ENCODE measurements at regions not wholly inside any gene's neighbourhood (a gene's known extent, or its start where the extent isn't known, plus 50 kb on each side); places are given as distances from the start of the nearest gene placed in this dataset.

DNA sequence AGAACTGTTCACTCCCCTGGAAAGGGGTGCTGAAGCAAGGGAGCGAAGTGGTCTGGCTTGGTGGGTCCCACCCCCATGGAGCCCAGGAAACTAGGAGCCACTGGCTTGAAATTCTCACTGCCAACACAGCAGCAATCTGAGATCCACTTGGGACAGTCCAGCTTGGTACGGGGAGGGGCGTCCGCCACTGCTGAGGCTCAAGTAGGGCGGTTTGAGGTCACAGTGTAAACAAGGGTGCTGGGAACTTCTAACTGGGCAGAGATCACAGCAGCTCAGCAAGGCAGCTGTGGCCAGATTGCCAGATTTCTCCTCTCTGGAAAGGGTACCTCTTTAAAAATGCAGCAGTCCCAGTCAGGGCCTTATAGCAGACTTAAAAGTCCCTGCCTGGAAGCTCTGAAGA, 53.9 kb upstream of the GALNTL6 start:
- no peak for DNase-seq

DNA sequence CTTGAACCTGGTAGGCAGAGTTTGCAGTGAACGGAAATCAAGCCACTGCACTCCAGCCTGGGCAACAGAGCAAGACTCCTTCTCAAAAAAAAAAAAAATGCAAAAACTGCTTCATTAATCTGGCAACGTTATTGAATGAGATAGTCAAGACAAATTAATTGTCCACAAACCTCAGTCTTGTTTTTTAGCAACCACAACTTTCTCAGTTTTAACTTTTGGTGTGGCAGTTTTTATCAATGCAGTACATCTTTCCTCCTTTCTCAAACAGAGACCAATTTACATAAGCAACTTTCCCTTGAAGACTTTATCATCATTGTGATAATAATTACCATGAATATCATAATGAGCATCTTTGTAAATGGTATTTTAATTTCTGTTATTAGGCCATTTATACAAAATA, 61.7 kb upstream of the GALNTL6 start:
- no peak for DNase-seq

DNA sequence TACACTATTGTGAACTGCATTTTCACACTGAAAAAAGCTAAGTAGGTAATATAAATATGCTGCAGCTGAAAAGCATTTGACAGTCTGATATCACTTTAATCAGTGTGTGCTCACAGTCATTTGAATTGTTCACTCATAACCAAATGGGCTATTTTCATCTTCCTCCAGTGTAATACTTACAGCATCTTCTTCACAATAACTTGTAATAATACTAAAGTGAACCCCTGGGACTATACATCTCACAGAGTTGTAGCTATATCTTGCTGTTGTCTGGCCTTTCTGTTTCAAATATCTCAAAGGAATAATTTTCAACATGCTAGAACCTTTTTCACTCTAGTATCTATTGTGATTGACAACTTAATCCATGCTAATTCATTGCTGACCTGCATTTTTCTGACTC, 66.8 kb upstream of the GALNTL6 start:
- no peak for DNase-seq

DNA sequence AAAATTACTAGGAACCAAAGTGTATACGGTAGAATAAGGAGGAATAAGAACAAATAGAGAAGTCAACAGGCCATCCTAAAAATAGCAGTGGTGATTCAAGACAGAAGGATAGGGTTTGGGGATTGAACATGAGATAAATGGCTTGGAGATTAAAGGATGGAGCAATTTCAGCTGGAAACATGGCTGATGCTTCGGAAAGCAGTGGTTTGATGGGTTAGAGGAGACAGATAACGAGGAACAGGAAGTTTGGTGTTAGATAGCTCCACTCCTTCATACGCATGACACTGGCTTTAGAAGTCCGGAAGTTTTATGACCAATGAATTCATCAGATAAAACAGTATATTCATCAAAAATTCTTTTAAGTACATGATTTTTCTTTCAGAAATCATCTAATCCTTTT, 70.8 kb upstream of the GALNTL6 start:
- no peak for DNase-seq

DNA sequence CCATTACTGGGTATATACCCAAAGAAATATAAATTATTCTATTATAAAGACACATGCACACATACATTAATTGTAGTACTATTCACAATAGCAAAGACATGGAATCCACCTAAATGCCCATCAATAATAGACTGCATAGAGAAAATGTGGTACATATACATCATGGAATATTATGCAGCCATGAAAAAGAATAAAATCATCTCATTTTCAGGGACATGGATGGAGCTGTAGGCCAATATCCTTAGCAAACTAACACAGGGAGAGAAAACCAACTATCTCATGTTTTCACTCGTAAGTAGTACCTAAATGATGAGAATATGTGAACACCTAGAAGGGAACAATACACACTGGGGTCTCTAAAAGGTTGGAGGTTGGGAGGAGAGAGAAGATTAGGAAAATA, 86.0 kb upstream of the GALNTL6 start:
- no peak for DNase-seq

DNA sequence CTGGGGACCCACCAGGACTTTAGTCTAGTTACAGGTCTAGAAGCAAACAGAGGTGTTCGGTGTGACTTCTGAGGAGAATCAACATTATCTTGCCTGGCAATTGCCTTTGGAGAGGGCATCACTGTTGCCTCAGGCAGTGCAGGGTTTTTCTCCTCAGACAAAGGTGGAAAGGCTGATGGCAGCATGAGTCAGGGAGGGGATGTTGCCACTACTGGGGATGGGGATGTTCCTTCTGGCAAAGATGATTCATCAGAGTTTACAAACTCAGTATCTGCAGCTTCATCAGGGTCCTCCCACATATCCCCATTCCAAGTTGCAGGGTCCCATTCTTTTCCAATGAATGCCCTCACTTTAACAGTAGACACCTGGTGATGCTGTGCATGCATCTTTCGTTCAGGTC, 91.3 kb upstream of the GALNTL6 start:
- DNase-seq, result no peak

DNA sequence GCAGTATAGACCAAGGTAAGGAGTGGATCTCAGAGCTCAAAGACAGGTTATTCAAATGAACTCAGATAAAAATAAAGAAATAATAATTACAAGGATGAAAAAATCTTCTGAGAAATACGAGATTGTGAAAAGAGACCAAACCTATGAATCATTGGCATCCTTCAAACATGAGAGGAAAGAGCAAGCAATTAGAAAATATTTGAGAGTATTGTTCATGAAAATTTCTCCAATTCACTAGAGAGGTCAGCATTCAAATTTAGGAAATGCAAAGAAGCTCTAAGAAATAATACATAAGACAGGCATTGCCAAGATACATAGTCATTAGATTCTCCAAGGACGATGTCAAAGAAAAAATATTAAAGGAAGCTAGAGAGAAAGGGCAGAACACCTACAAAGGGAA, 93.5 kb upstream of the GALNTL6 start:
- no peak for DNase-seq

DNA sequence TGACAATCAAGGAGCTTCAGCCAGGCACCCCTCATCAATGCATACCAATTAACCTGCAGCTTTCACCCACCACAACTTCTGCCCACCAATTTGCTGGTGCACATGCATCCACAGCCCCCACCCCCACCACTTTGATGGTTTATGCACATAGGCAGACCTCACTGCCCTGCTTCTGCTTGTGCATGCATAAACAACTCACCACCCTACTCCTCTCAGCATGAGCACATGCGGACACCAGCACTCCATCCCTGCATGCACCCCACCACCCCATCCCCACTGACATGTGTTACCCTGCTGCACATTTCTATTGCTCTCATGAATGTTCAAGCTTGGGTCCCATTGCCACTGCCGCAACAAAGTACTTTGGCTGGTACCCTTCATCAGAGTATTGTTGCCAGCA, 94.5 kb upstream of the GALNTL6 start:
- no peak for DNase-seq

DNA sequence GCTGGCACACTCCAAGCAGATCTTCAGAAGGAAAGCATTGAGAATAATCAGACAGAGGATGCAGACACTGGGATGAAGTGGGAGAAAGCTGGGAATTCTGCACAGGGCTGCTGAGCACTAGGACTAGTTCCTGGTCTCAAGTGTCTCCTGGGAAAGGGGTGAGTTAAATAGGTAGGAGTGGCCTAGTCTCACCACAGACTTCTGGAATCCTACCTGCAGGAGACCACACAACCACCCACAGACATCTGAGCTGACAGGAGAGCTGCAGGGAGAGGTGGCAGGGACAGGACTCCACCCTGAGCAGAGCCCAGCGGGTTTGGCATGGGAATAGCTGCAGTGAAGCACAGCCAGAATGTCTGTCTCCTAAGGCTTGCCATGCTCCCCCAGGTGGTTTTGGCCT, 95.1 kb upstream of the GALNTL6 start:
- DNase-seq, result no peak

DNA sequence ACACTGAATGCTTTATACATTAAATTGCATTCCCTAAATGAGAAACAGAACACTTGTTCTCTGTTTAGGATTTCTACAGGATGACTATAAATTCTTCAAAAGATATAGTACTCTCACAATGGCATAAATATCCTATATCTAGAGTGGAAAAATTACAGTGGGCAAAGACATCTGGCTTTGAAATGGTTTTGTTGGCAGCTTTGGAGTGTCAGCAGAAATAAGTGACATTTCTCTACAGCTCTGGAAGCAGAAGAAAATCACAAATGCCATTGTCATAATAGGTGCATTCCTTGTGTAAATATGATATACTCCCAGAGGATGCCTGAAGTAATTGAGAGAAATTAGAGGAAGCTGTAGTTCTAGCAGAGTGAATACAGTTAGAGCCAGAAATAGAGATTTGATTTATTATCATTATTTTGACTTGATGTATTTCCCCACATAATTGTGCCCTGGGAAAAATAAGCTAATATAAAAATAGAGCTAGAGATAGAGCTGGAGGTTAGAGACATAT, 95.9 kb upstream of the GALNTL6 start:
- DNase-seq, result no peak

DNA sequence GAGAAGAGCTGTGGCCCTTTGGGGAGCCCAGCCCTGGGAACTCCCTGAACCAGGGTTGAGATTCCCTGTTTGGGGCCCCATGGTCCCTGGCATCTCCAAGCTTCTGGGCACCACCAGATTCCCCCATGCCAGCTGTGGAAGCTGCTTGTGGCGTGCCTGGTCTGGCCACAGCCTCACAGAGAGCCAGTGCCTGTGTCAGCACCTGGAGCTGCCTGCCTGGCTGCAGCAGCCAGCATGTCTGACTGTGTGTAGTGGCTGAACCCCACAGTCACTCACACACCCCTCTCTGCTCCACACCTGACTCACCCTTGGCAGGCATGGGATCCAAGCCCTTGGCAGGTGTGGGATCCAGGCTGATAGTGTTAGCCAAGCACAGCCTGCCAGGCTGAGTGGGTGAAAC, 97.2 kb upstream of the GALNTL6 start:
- DNase-seq, result no peak

DNA sequence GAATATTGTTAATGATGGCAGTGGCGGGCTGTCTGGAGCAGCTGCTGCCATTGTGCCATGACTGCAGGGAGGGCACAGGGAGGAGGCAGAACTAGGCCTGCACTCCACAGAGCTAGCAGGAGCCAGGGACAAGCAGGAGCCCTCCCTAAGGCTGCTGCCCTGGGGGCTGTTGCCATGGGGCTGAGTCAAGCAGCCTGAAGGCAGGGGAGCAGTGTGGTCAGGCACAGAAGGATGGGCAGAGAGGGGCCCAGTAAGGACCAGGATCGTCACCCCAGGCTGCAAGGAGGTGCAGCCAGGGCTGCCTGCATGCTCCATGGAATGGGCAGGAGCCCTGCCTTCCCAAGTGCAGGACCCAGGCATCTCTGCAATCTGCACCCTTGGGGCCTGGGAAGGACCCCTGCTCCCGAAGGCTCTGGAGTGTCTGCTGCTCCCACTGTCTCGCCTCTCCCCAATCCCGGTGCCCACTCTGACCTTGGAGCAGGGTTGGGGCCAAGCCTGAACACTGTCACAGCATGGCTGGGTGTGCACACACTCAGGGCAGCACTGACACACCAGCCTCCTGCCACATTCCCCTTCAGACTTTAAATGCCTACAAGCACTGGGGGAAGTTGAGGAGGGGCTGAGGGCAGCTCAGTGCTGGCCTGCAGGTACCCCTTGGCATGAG, 98.3 kb upstream of the GALNTL6 start:
- no peak for DNase-seq

DNA sequence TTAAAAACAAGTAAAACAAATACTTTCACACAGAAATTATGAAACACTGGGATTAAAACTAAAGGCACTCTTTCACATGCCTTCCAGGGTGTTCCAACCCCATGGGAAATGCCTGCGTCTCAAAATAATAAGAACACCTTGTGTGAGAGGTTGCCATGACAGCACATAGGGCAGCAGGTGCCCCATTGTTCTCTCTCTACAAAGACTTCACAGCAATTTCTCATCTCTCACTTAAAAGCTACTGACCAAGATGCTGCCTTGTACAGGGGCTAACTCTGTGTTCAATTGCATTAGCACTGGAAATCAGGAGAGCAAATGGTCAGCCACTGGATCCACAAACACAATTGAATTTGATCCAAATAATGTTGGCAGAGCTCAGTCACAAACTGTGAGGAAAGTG, 102.5 kb upstream of the GALNTL6 start:
- DNase-seq, result no peak

DNA sequence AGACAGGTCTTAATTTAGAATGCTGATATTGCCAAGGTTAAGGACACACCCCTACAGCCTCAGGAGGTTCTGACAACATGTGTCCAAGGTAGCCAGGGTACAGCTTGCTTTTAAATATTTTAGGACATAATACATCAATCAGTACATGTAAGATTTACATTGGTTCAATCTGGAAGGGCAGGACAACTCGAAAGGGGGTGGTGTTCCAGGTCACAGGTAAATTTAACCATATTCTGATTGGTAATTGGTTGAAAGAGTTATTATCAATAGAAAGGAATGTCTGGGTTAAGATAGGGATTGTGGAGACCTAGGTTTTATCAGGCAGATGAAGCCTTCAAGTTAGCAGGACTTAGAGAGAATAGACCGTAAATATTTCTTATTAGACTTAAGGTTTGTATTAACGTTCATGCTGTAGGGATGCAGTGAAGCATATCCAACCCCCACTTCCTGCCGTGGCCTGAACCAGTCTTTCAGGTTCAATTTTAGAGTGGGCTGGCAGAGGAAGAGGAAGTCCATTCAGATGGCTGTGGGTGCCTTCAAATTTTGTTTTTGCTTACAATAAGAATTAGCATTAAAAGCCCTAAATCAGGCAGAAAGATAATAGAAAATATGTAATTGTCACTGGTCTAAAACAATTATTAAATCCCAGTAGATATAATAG, 136.5 kb upstream of the GALNTL6 start:
- no peak for DNase-seq

DNA sequence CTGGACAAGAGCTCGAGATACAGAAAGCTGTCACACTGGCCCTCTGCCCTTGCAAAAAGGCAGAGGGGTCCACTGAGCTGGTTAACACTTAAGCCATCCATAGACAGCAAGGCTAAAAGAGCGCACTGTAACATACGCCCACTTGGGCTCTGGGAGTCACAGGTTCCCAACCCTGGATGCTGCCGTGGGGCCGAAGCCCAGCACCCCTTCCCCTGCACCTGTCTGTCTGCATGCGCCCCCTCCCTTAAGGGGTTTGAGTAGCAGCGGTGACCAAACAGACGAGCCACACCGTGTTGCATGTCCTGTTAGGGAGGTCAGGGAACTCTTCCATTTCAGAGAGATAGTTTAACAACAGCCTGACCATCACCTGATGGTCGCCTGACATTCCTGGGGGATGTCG, 138.4 kb upstream of the GALNTL6 start:
- no peak for DNase-seq

DNA sequence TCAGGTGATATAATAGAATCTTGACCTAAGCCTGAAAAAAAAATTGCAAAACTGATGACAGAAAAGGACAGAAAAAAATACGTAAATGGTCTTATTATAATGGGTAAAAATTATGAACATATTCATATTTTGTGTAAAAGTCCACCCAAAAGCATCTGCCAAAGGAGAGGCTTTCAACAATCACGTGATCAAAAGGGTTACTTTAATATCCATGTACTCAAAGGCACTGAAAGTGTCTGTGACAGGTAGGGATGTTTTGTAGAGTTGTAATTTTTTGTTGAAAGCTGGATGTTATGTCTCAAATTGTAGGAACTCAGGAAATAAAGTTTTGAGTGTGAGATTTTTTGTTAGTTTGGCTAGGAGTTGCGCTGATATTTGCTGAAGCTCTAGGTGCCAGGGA, 144.8 kb upstream of the GALNTL6 start:
- no peak for DNase-seq

DNA sequence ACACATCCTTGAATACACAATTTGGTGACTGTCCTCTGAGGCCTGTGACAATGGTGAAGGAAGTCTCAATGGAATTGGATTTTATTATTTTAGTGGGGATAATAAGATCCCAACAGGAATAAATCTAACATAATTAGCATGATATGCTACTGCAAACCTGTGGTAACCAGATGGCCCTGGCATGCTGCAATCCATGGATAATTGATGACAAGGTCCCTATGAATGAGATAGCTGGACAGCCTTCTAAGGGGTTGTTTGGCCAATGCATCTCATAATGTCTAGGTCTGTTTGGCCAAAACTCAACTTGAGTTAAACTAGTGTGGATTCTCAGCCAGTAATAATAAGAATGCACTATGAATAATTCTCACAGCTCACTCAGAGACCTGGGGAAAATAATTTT, 145.3 kb upstream of the GALNTL6 start:
- DNase-seq, result no peak

DNA sequence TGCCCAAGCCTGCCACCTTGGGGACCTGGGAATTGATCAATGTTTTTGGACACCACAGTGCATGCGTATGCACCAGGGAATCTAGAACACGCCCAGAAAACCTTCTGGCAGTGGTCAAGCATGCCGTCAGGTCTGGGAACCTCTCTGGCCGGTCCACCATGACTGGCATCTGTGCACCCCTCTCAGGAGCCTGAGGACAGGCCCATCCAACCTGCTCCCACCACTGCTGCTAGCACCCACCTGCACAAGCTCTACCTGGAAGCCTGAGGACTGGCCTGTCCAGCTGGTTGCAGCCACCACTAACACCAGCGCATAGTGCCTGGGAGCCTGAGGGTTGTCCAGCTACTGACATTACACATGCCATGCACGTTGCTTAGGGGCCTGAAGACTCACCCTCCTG, 162.1 kb upstream of the GALNTL6 start:
- DNase-seq, result no peak

DNA sequence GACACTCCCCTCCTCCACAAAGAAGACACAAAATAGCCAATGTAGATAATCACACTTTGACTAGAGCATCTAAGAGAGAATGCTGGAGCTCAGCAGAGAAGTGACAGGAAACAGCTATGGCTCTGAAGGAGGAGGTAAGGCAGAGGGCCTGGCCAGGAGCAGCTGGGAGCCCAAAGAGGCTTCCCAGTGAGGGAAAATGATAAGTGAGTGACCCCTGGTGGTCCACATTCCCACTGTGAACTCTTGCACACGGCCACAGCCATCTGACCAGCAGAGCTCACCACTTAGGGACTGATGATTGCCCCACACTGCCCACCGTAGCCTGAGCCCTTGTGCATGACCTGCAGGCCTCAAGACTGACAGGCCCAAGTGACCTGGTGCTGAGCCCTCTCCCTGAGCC, 162.7 kb upstream of the GALNTL6 start:
- no peak for DNase-seq

DNA sequence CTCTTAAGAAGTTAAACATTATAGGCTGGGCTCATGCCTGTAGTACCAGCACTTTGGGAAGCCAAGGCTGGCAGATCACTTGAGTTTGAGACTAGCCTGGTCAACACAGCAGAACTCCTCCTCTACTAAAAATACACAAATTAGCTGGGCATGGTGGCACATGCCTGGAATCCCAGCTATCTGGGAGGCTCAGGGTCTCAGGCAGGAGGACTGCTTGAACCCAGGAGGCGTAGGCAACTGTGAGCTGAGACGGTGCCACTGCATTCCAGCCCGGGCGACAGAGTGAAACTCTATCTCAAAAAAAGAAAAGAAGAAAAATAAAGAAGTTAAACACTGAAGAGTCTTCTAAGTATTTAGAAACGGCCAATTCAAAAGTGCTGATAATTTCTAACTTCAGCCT, 164.3 kb upstream of the GALNTL6 start:
- DNase-seq, result no peak

DNA sequence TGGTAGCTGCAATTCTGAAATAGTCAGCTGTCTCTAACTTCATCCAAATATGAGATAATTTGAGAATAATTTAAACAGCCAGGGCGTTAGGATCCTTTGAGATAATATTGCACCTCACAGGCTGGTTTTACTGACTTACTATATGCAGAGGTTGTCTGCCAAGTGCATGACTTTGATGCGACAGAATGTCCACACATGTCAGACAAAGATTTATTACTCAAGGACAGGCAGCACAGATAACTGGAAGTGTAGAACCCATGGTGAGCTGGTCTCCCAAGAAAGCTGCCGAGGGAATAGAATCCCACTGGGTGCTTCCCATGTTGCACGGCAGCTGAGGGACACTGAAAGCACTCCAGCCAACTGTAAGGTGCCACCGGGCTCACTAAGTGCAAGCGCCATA, 166.2 kb upstream of the GALNTL6 start:
- DNase-seq, result no peak

DNA sequence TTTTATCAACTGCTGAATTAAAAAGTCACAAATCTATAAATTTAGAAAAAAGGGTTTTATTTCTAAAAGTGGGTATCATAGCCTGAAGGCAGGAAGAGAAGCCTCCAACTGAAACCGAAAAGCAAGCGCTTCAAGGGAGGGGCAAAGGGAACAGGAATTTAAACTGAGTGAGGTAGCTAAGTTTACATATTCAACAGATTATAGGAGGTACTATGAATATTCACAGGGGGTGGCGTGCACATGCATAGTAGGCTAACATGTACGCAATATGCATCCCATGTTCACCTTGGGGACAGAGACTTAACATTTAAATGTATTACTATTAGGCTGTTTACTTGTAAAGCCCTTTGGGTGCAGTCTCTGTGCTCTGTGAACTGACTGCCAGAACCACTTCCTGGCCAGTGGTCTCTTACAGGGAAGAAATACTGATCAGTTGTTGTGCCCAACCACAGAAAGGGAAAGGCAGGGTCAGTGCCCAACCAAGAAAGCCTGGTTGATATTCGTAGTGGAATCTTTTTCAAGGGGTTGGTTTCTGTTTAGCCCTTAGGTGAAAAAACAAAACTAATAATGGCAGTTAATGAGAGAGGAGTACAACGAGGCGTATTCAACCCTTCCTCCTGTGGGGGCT, 168.7 kb upstream of the GALNTL6 start:
- no peak for DNase-seq

DNA sequence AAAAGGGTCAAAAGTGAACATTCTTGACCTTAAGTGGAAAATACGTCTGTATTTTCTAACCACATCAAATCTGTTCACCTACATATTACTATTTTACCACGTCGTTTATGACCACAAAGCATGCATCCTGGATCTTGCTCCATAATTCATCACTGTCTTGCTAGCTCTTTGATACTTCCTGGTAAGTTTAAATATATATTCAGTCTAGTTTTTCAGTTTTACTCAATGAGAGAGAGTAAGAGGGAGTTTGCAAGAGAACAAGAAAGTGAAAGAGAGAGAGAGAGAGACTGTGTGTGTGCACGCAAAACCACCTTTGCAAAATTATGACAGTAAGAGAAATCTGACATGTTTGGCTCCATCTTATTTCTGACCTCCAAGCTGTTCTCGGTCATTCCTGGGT, 173.7 kb upstream of the GALNTL6 start:
- DNase-seq, result no peak

DNA sequence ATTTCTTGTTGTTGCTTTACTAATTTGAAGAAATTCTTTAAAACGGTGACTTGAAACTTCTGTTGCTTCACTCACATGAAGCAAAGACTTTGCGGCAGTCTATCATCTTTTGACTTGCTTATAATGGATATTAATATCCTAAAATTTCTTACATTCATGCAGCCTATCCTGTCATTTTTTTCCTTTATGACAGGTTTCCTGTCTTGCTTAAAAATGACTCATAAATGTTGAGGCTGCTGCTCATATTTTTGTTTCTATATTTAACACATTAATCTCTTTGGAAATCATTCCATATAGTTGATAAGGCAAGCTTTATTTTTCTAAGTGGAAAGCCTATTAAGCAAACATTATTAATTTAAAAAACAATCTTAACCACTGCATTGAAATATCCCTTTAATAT, 176.6 kb upstream of the GALNTL6 start:
- no peak for DNase-seq

DNA sequence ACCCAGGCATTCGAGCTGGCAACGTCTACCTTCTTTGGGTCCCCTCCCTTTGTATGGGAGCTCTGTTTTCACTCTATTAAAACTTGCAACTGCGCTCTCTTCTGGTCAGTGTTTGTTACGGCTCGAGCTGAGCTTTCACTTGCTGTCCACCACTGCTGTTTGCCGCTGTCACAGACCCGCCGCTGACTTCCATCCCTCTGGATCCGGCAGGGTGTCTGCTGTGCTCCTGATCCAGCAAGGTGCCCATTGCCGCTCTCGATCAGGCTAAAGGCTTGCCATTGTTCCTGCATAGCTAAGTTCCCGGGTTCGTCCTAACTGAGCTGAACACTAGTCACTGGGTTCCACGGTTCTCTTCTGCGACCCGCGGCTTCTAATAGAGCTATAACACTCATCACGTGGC, 183.5 kb upstream of the GALNTL6 start:
- no peak for DNase-seq
